ENCODE measurements at regions not wholly inside any gene's neighbourhood (a gene's known extent, or its start where the extent isn't known, plus 50 kb on each side); places are given as distances from the start of the nearest gene placed in this dataset.

GRCh38 chr22:44422746-44423380 is 75.2 kb downstream of the RTL6 start:
- Histone ChIP-seq H3K4ac (ENCODE audit: low read depth in 1 of 2, low read length in 2 of 2) (no peak overlapping the region), H3K18ac (ENCODE audit: low read depth in 1 of 2, low read length in 2 of 2) (no peak overlapping the region), H2BK15ac (ENCODE audit: low read depth, poor library complexity, severe bottlenecking) (no peak overlapping the region), H4K91ac (ENCODE audit: low read length) (no peak overlapping the region), H3K36me3 (ENCODE audit: control insufficient read depth in 1 of 2, insufficient read depth in 2 of 2, low read depth in 1 of 2, low read length in 2 of 2) (no peaks in the 10 kb centered on the region), H2BK120ac (ENCODE audit: low read depth, low read length) (no peak overlapping the region), H3K79me1 (replicated peaks; ENCODE audit: low read length, poor library complexity, severe bottlenecking) (no peaks in the 10 kb centered on the region), H3K4me1 (ENCODE audit: control insufficient read depth, insufficient read depth, low read depth, low read length) (no peaks in the 10 kb centered on the region), H3K23ac (ENCODE audit: low read length in 2 of 2) (no peak overlapping the region), H4K8ac (ENCODE audit: low read length) (no peak overlapping the region), H3K27ac (ENCODE audit: low read length, poor library complexity, severe bottlenecking) (no peak overlapping the region), H2AFZ (ENCODE audit: low read depth, low read length) (no peak overlapping the region), H3K27me3 (ENCODE audit: control insufficient read depth in 1 of 2, insufficient read depth in 1 of 2, low read length in 2 of 2) (peaks cover 32 to 63% of the 10 kb centered on the region in 2 experiments), H3K9ac (ENCODE audit: low read length) (no peak overlapping the region), H2AK5ac (ENCODE audit: low read length, severe bottlenecking) (no peak overlapping the region), H2BK5ac (ENCODE audit: low read depth, low read length, poor library complexity, severe bottlenecking) (no peak overlapping the region), H2BK12ac (ENCODE audit: low read length in 2 of 2) (no peak overlapping the region), H3K4me2 (ENCODE audit: low read length, poor library complexity, severe bottlenecking) (no peak overlapping the region), H3K14ac (ENCODE audit: low read length in 2 of 2) (no peak overlapping the region), H3K4me3 (ENCODE audit: insufficient read depth in 1 of 2, low read depth in 1 of 2, low read length in 2 of 2) (no peak overlapping the region), H3K9me3 (ENCODE audit: control insufficient read depth, low read length) (peaks cover 27% of the 10 kb centered on the region)
- peak; percentile 51 for DNase-seq
- 41% methylated on average over 12 of the region's 12 CpGs for WGBS

GRCh38 chr22:44419429-44419828 is 78.6 kb downstream of the RTL6 start:
- H4K8ac ChIP-seq (ENCODE audit: low read length), result no peak overlapping the region
- WGBS, result 82% methylated on average over 1 of the region's 1 CpG
- H2BK5ac ChIP-seq (ENCODE audit: low read depth, low read length, poor library complexity, severe bottlenecking), result no peak overlapping the region
- H3K79me1 ChIP-seq (replicated peaks; ENCODE audit: low read length, poor library complexity, severe bottlenecking), result no peaks in the 10 kb centered on the region
- DNase-seq, result no peak
- H3K18ac ChIP-seq (ENCODE audit: low read depth in 1 of 2, low read length in 2 of 2), result no peak overlapping the region
- H2BK12ac ChIP-seq (ENCODE audit: low read length in 2 of 2), result no peak overlapping the region
- no peak overlapping the region for H2BK120ac ChIP-seq (ENCODE audit: low read depth, low read length)
- no peak overlapping the region for H2AK5ac ChIP-seq (ENCODE audit: low read length, severe bottlenecking)
- H3K9me3 ChIP-seq (ENCODE audit: control insufficient read depth, low read length), result peaks cover 32% of the 10 kb centered on the region
- no peak overlapping the region for H3K23ac ChIP-seq (ENCODE audit: low read length in 2 of 2)
- peaks cover 14 to 44% of the 10 kb centered on the region in 2 experiments for H3K27me3 ChIP-seq (ENCODE audit: control insufficient read depth in 1 of 2, insufficient read depth in 1 of 2, low read length in 2 of 2)
- no peak overlapping the region for H3K4me2 ChIP-seq (ENCODE audit: low read length, poor library complexity, severe bottlenecking)
- H3K27ac ChIP-seq (ENCODE audit: low read length, poor library complexity, severe bottlenecking), result no peak overlapping the region
- H2BK15ac ChIP-seq (ENCODE audit: low read depth, poor library complexity, severe bottlenecking), result no peak overlapping the region
- H3K36me3 ChIP-seq (ENCODE audit: control insufficient read depth in 1 of 2, insufficient read depth in 2 of 2, low read depth in 1 of 2, low read length in 2 of 2), result no peaks in the 10 kb centered on the region
- H3K9ac ChIP-seq (ENCODE audit: low read length), result no peak overlapping the region
- no peaks in the 10 kb centered on the region for H3K4me1 ChIP-seq (ENCODE audit: control insufficient read depth, insufficient read depth, low read depth, low read length)
- H2AFZ ChIP-seq (ENCODE audit: low read depth, low read length), result no peak overlapping the region
- H4K91ac ChIP-seq (ENCODE audit: low read length), result no peak overlapping the region
- H3K4me3 ChIP-seq (ENCODE audit: insufficient read depth in 1 of 2, low read depth in 1 of 2, low read length in 2 of 2), result no peak overlapping the region
- H3K4ac ChIP-seq (ENCODE audit: low read depth in 1 of 2, low read length in 2 of 2), result no peak overlapping the region
- no peak overlapping the region for H3K14ac ChIP-seq (ENCODE audit: low read length in 2 of 2)

DNA sequence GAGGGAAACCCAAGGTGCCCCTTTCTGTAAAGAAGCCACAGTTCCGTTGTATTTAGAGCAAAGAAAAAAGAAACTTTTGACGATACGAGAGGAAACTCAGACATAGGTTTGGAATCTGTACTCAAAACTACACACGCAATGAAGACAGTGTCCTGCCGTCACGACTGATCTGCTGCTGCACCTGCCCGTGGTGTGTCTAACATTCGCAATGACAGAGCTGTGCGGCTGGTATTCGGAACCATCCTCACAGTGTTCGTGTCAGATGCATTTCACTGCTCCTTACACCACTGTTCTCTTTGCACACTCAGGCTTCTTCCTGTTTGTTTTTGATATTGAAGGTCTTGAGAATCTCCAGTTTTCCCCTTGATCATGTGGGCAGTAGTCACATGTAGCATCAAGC is 84.8 kb downstream of the RTL6 start:
- Histone ChIP-seq H3K23ac (ENCODE audit: low read length in 2 of 2) (no peak overlapping the region), H3K4ac (ENCODE audit: low read depth in 1 of 2, low read length in 2 of 2) (no peak overlapping the region), H3K36me3 (ENCODE audit: control insufficient read depth in 1 of 2, insufficient read depth in 2 of 2, low read depth in 1 of 2, low read length in 2 of 2) (no peaks in the 10 kb centered on the region), H3K27me3 (ENCODE audit: control insufficient read depth in 1 of 2, insufficient read depth in 1 of 2, low read length in 2 of 2) (peaks cover 52 to 59% of the 10 kb centered on the region in 2 experiments), H4K91ac (ENCODE audit: low read length) (no peak overlapping the region), H3K9ac (ENCODE audit: low read length) (no peak overlapping the region), H3K18ac (ENCODE audit: low read depth in 1 of 2, low read length in 2 of 2) (no peak overlapping the region), H3K79me1 (replicated peaks; ENCODE audit: low read length, poor library complexity, severe bottlenecking) (no peaks in the 10 kb centered on the region), H2BK12ac (ENCODE audit: low read length in 2 of 2) (no peak overlapping the region), H3K4me2 (ENCODE audit: low read length, poor library complexity, severe bottlenecking) (no peak overlapping the region), H2AFZ (ENCODE audit: low read depth, low read length) (no peak overlapping the region), H4K8ac (ENCODE audit: low read length) (no peak overlapping the region), H3K4me1 (ENCODE audit: control insufficient read depth, insufficient read depth, low read depth, low read length) (peaks cover 3% of the 10 kb centered on the region), H3K9me3 (ENCODE audit: control insufficient read depth, low read length) (peaks cover 6% of the 10 kb centered on the region), H2BK120ac (ENCODE audit: low read depth, low read length) (no peak overlapping the region), H2AK5ac (ENCODE audit: low read length, severe bottlenecking) (no peak overlapping the region), H3K14ac (ENCODE audit: low read length in 2 of 2) (no peak overlapping the region), H3K4me3 (ENCODE audit: insufficient read depth in 1 of 2, low read depth in 1 of 2, low read length in 2 of 2) (no peak overlapping the region), H3K27ac (ENCODE audit: low read length, poor library complexity, severe bottlenecking) (no peak overlapping the region), H2BK15ac (ENCODE audit: low read depth, poor library complexity, severe bottlenecking) (no peak overlapping the region), H2BK5ac (ENCODE audit: low read depth, low read length, poor library complexity, severe bottlenecking) (no peak overlapping the region)
- WGBS, result 92% methylated on average over 7 of the region's 11 CpGs
- DNase-seq, result no peak

- Histone ChIP-seq H4K91ac (ENCODE audit: low read length) (no peak overlapping the region), H3K23ac (ENCODE audit: low read length in 2 of 2) (no peak overlapping the region), H3K79me1 (replicated peaks; ENCODE audit: low read length, poor library complexity, severe bottlenecking) (no peaks in the 10 kb centered on the region), H3K9me3 (ENCODE audit: control insufficient read depth, low read length) (peaks cover 6% of the 10 kb centered on the region), H2BK120ac (ENCODE audit: low read depth, low read length) (no peak overlapping the region), H2BK15ac (ENCODE audit: low read depth, poor library complexity, severe bottlenecking) (no peak overlapping the region), H2BK12ac (ENCODE audit: low read length in 2 of 2) (no peak overlapping the region), H2AFZ (ENCODE audit: low read depth, low read length) (no peak overlapping the region), H3K27ac (ENCODE audit: low read length, poor library complexity, severe bottlenecking) (no peak overlapping the region), H3K4me1 (ENCODE audit: control insufficient read depth, insufficient read depth, low read depth, low read length) (peaks cover 5% of the 10 kb centered on the region), H3K14ac (ENCODE audit: low read length in 2 of 2) (no peak overlapping the region), H3K4ac (ENCODE audit: low read depth in 1 of 2, low read length in 2 of 2) (no peak overlapping the region), H3K27me3 (ENCODE audit: control insufficient read depth in 1 of 2, insufficient read depth in 1 of 2, low read length in 2 of 2) (peaks cover 62 to 69% of the 10 kb centered on the region in 2 experiments), H2BK5ac (ENCODE audit: low read depth, low read length, poor library complexity, severe bottlenecking) (no peak overlapping the region), H4K8ac (ENCODE audit: low read length) (no peak overlapping the region), H3K9ac (ENCODE audit: low read length) (no peak overlapping the region), H3K18ac (ENCODE audit: low read depth in 1 of 2, low read length in 2 of 2) (no peak overlapping the region), H3K4me2 (ENCODE audit: low read length, poor library complexity, severe bottlenecking) (no peak overlapping the region), H3K36me3 (ENCODE audit: control insufficient read depth in 1 of 2, insufficient read depth in 2 of 2, low read depth in 1 of 2, low read length in 2 of 2) (no peaks in the 10 kb centered on the region), H2AK5ac (ENCODE audit: low read length, severe bottlenecking) (no peak overlapping the region), H3K4me3 (ENCODE audit: insufficient read depth in 1 of 2, low read depth in 1 of 2, low read length in 2 of 2) (no peak overlapping the region)
- DNase-seq, result no peak
- 79% methylated on average over 19 of the region's 19 CpGs for WGBS
These were observed 85.8 kb downstream of the RTL6 start for GRCh38 chr22:44412136-44412731.
